ENCODE measurements at regions not wholly inside any gene's neighbourhood (a gene's known extent, or its start where the extent isn't known, plus 50 kb on each side); places are given as distances from the start of the nearest gene placed in this dataset.

GRCh38 chr6:141017941-141018340 is 1114.8 kb upstream of the GJE1 start:
- TF ChIP-seq AFF4 (CRISPR knock-in tag; IDR thresholded peaks at IDR 0.05) (no peak), ZNF121 (CRISPR knock-in tag; conservative IDR thresholded peaks at IDR 0.05) (no peak)

All from K562 (cell line).